Hepatocyte (in vitro differentiated cells): ENCODE measurements at regions not wholly inside any gene's neighbourhood (a gene's known extent, or its start where the extent isn't known, plus 50 kb on each side); places are given as distances from the start of the nearest gene placed in this dataset.

Experiments
- DNase-seq: peaks from one replicate; pipeline ENCODE4 v3.0.0-alpha.2; 2016; ENCODE audit warnings: low spot score
- H2AFZ ChIP-seq: fragments of 200-600 bp; sonication (generic); 2 replicates; pipeline ENCODE4 v1.6.0; 2016; ENCODE audit warnings: antibody characterized with exemption, mild to moderate bottlenecking
- H3K27ac ChIP-seq: fragments of 200-600 bp; sonication (generic); 2 replicates; pipeline ENCODE4 v1.5.1; 2016; ENCODE audit warnings: mild to moderate bottlenecking
- H3K27me3 ChIP-seq: fragments of 200-600 bp; sonication (generic); 2 replicates; pipeline ENCODE4 v1.6.1; 2016
- H3K36me3 ChIP-seq: fragments of 200-600 bp; sonication (generic); replicated peaks from 2 replicates; pipeline ENCODE4 v1.5.1; 2016; ENCODE audit warnings: low read depth; ENCODE audit not compliant: insufficient read depth
- H3K4me1 ChIP-seq: fragments of 200-600 bp; sonication (generic); 2 replicates; pipeline ENCODE4 v1.5.1; 2016; ENCODE audit warnings: mild to moderate bottlenecking, moderate library complexity; ENCODE audit not compliant: insufficient read depth
- H3K4me2 ChIP-seq: fragments of 200-600 bp; sonication (generic); 2 replicates; pipeline ENCODE4 v1.6.0; 2016
- H3K4me3 ChIP-seq: fragments of 200-600 bp; sonication (generic); 2 replicates; pipeline ENCODE4 v1.5.1; 2016; ENCODE audit warnings: mild to moderate bottlenecking
- H3K79me2 ChIP-seq: fragments of 200-600 bp; sonication (generic); 2 replicates; pipeline ENCODE4 v1.6.0; 2017; ENCODE audit warnings: mild to moderate bottlenecking
- H3K9me2 ChIP-seq: fragments of 200-600 bp; sonication (generic); replicated peaks from 2 replicates; pipeline ENCODE4 v1.6.0; 2017; ENCODE audit warnings: mild to moderate bottlenecking; ENCODE audit not compliant: insufficient read depth
- H3K9me3 ChIP-seq: fragments of 200-600 bp; sonication (generic); 2 replicates; pipeline ENCODE4 v1.5.1; 2016; ENCODE audit warnings: low read depth, mild to moderate bottlenecking
- H4K20me1 ChIP-seq: fragments of 200-600 bp; sonication (generic); 2 replicates; pipeline ENCODE4 v1.6.0; 2016; ENCODE audit warnings: mild to moderate bottlenecking; ENCODE audit not compliant: insufficient read depth, poor library complexity, severe bottlenecking
- CTCF ChIP-seq: fragments of 200-600 bp; sonication (generic); IDR thresholded peaks from 2 replicates; pipeline ENCODE4 v1.5.1; 2016; ENCODE audit warnings: antibody characterized with exemption, mild to moderate bottlenecking; ENCODE audit not compliant: poor library complexity
- EZH2 ChIP-seq: fragments of 200-600 bp; sonication (generic); IDR thresholded peaks from 2 replicates; pipeline ENCODE4 v1.6.1; 2016; ENCODE audit warnings: antibody characterized with exemption, mild to moderate bottlenecking, borderline replicate concordance
- EZH2phosphoT487 ChIP-seq: fragments of 200-600 bp; sonication (generic); IDR thresholded peaks from one replicate; pipeline ENCODE4 v1.6.1; 2018; ENCODE audit warnings: antibody characterized with exemption, mild to moderate bottlenecking, low read depth, moderate library complexity; ENCODE audit not compliant: unreplicated experiment, severe bottlenecking
- WGBS: methylation state at CpG from one replicate; pipeline ENCODE4 v1.1.6; 2016; ENCODE audit warnings: low lambda C conversion rate; ENCODE audit errors: missing lambda C conversion rate; 5-methylcytosine and 5-hydroxymethylcytosine counted together

GRCh38 chr11:37968148-37968547 lies 1370.1 kb upstream of the RAG2 start:
- H3K4me2 ChIP-seq = no peak overlapping the region
- peaks cover 2% of the 10 kb centered on the region for H3K4me1 ChIP-seq
- H3K9me3 ChIP-seq = no peaks in the 10 kb centered on the region
- H3K36me3 ChIP-seq = no peaks in the 10 kb centered on the region
- H3K27me3 ChIP-seq = no peaks in the 10 kb centered on the region
- H3K9me2 ChIP-seq = no peaks in the 10 kb centered on the region
- no peak overlapping the region for H3K27ac ChIP-seq
- H2AFZ ChIP-seq = no peak overlapping the region
- 61% methylated on average over 10 of the region's 10 CpGs for WGBS
- H3K4me3 ChIP-seq = no peak overlapping the region
- H4K20me1 ChIP-seq = no peaks in the 10 kb centered on the region
- no peak for DNase-seq
- H3K79me2 ChIP-seq = no peaks in the 10 kb centered on the region
- no peak for TF ChIP-seq EZH2phosphoT487
- TF ChIP-seq EZH2 = no peak
- no peak for TF ChIP-seq CTCF

GRCh38 chr11:37967635-37968034 lies 1369.6 kb upstream of the RAG2 start:
- Histone ChIP-seq H3K36me3 (no peaks in the 10 kb centered on the region), H4K20me1 (no peaks in the 10 kb centered on the region), H3K79me2 (no peaks in the 10 kb centered on the region), H3K9me3 (no peaks in the 10 kb centered on the region), H3K4me3 (no peak overlapping the region), H2AFZ (no peak overlapping the region), H3K4me2 (no peak overlapping the region), H3K27ac (no peak overlapping the region), H3K27me3 (no peaks in the 10 kb centered on the region), H3K4me1 (no peaks in the 10 kb centered on the region), H3K9me2 (no peaks in the 10 kb centered on the region)
- TF ChIP-seq EZH2 (no peak), EZH2phosphoT487 (no peak), CTCF (no peak)
- no peak for DNase-seq
- WGBS = 95% methylated on average over 9 of the region's 10 CpGs

- H2AFZ ChIP-seq = no peak overlapping the region
- no peak overlapping the region for H3K4me2 ChIP-seq
Observed at GRCh38 chr11:37963440-37963839, 1365.4 kb upstream of the RAG2 start.

More at GRCh38 chr11:37963440-37963839, 1365.4 kb upstream of the RAG2 start:
- DNase-seq = no peak
- Histone ChIP-seq H3K36me3 (no peaks in the 10 kb centered on the region), H3K27ac (no peak overlapping the region), H4K20me1 (no peaks in the 10 kb centered on the region), H3K9me2 (no peaks in the 10 kb centered on the region), H3K4me3 (no peak overlapping the region), H3K9me3 (no peaks in the 10 kb centered on the region), H3K27me3 (no peaks in the 10 kb centered on the region), H3K4me1 (no peaks in the 10 kb centered on the region), H3K79me2 (no peaks in the 10 kb centered on the region)
- no peak for TF ChIP-seq CTCF
- no peak for TF ChIP-seq EZH2phosphoT487
- TF ChIP-seq EZH2 = no peak
- 53% methylated on average over 2 of the region's 2 CpGs for WGBS
